VCaP (cell line): ENCODE measurements at regions not wholly inside any gene's neighbourhood (a gene's known extent, or its start where the extent isn't known, plus 50 kb on each side); places are given as distances from the start of the nearest gene placed in this dataset.
A peak's percentile ranks its signal among the peaks of the same experiment; 100 is the strongest.
"Not testable (repeated sequence)": the region's sequence is repeated elsewhere in the genome, so short reads cannot be mapped to it uniquely, and the experiment has no call there.

Experiments
- H3K27ac ChIP-seq: fragments of 450-650 bp; 2 replicates; pipeline ENCODE4 v1.5.1; 2017
- CTCF ChIP-seq: fragments of 450-650 bp; conservative IDR thresholded peaks from 2 replicates; pipeline ENCODE4 v1.5.1; 2017; ENCODE audit warnings: mild to moderate bottlenecking, moderate library complexity

- H3K27ac ChIP-seq = no peak overlapping the region
Measured at GRCh38 chr2:149687052-149687427, 99.5 kb upstream of the MMADHC start.

DNA sequence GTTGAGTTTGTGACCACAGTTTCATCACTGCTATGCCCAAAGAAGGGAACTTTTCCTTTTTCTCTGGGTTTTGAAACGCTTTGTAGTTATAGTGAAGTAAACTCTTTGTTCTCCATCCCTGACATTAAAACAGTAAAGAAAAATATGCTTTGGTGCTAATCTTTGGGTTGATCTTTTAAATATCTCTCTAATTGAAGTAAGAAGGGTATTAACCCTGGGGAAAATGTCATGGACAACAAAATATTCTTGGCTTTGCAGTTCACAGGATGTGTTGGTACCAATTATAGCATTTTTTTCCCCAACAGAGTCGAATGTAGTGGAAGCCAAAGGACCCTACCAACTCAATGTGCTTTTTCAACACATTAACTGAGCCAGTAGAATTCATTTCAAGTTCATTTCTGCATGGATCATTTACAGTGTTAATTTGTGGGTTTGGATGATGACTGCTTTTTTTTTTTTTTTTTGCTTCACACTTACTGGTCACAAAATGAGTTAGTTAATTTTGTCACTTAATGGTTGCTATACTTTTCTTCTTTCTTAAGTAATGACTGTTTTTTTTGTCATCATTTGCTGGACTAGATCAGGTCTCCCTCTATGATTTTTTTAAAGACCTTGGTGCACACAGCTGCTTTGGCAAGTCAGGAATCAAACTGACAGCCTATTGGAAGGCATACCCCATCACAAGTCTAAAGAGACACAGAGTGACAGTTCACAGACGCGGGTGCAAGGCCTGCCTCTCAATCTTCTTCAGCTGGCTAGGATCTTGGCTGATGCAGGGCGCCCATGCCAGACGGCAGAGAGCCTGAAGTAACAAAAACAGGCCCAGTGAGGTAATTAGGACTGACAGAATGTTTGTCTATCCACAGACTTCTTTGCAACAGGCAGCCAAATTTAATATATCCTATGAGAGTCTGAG, 98.8 kb upstream of the MMADHC start:
- no peak for TF ChIP-seq CTCF
- H3K27ac ChIP-seq = no peak overlapping the region

More at GRCh38 chr2:149687052-149687427, 99.5 kb upstream of the MMADHC start:
- TF ChIP-seq CTCF = no peak

- not testable (repeated sequence) for H3K27ac ChIP-seq
Measured at GRCh38 chr2:149685401-149685800, 97.8 kb upstream of the MMADHC start.

GRCh38 chr2:149679286-149679685, 91.7 kb upstream of the MMADHC start:
- H3K27ac ChIP-seq = no peak overlapping the region
- TF ChIP-seq CTCF = no peak

DNA sequence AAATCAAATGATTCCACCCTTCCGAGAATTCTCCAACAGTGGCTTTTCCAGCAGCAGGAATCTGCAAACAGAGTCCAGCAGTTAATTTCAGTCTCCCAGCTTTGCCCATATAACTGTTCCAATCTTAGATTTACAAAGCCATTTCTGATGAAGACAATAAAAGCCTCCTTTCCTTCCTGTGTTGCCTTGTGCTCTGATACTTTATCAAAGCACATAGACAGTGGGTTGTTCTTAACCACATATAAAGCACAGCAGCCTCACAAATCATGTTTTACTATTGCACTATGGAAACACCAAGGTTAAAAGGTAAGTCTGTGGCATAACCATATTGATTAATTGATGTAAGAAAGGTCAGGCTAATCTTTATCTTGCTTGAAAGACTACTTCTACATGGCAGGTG, 89.8 kb upstream of the MMADHC start:
- peak overlapping the region; percentile 2; the same call in 1 of the 2 replicates for H3K27ac ChIP-seq
- TF ChIP-seq CTCF = no peak

DNA sequence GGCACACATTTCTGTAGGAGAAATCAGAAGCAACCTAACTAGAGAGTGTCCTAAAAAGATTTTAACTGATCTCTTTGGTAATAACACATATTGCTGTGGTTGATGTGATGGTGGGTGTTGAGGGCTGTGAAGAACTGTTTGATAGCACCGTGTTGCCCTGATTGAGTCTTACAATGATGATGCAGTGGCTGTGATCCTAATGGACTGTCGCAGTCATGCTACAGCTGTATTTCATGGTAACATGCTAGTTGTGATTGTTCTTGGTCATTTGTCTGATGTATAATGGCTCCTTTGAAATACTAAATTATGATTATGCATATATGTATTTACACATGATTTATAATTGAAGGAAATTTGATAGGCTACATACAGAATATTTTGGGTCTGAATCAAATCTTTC, 82.5 kb upstream of the MMADHC start:
- no peak for TF ChIP-seq CTCF
- no peak overlapping the region for H3K27ac ChIP-seq

DNA sequence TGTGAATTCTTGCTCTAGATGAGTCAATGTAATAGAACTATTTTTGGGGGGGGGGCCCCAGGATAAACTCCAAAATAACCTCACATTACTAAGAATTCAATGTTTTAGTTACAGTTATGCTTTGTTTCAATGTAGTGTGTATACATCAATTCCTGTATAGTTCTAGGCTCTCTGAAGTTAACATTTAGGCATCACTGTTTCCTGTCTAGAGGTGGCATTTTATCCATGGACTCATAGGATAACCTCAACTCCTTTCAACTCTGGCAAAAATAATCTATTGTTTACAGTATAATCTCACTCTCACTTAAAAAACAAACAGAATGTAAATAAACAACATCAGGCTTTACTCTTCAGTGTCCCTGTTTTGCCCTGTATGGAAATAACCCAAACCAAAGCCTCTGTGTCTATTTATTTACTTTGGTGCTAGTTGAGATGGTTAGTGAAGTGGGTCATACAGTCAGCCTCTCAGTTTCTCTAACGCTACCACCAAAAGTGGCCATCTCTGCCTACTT, 79.3 kb upstream of the MMADHC start:
- H3K27ac ChIP-seq = no peak overlapping the region
- TF ChIP-seq CTCF = no peak

DNA sequence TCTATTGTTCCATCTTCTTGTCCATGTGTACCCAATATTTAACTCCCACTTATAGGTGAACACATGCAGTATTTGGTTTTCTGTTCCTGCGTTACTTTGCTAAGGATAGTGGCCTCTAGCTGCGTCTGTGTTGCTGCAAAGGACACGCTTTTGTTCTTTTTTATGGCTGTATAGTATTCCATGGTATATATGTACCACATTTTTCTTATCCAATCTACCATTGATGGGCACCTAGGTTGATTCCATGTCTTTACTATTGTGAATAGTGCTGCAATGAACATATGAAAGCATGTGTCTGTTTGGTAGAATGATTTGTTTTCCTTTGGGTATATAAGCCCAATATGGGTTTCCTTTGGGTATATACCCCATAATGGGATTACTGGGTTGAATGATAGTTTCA, 77.3 kb upstream of the MMADHC start:
- H3K27ac ChIP-seq = no peak overlapping the region
- TF ChIP-seq CTCF = no peak
